SU-DHL-6 (cell line): ENCODE measurements at regions not wholly inside any gene's neighbourhood (a gene's known extent, or its start where the extent isn't known, plus 50 kb on each side); places are given as distances from the start of the nearest gene placed in this dataset.

Source experiments
- CTCF ChIP-seq: fragments of 200-600 bp; sonication (generic); IDR thresholded peaks from one replicate; pipeline ENCODE4 v1.5.1; 2017; ENCODE audit warnings: antibody characterized with exemption, mild to moderate bottlenecking, low read length, moderate library complexity; ENCODE audit not compliant: insufficient read depth, poor library complexity, severe bottlenecking
- EZH2phosphoT487 ChIP-seq: fragments of 200-600 bp; sonication (generic), shearing (Covaris generic); conservative IDR thresholded peaks from 2 replicates; pipeline ENCODE4 v1.6.1; 2018; ENCODE audit warnings: mild to moderate bottlenecking, antibody characterized with exemption, low read length, moderate library complexity, mixed read lengths

GRCh38 chr4:4930677-4931076 is 71.2 kb downstream of the MSX1 start:
- TF ChIP-seq CTCF: no peak
- TF ChIP-seq EZH2phosphoT487: no peak
